T-cell (primary cell): ENCODE measurements at regions not wholly inside any gene's neighbourhood (a gene's known extent, or its start where the extent isn't known, plus 50 kb on each side); places are given as distances from the start of the nearest gene placed in this dataset.

Experiments used
- ATAC-seq, 4 experiments: fragments of 200-7000 bp in 3 of 4; fragments of 150-1000 bp in 1 of 4; cut with Tn5 transposase; replicated peaks in 1 of 4; 1 replicate in 3 of 4; 2 replicates in 1 of 4; pipeline ENCODE4 v1.10.0; 2021; ENCODE audit warnings: moderate library complexity in 3 of 4, mild to moderate bottlenecking in 2 of 4, moderate number of reproducible peaks in 1 of 4
- CTCF ChIA-PET, 2 donors: fragments of 300-600 bp; sonication (Branson Sonifier 250); formaldehyde crosslinking; loops; one replicate each; lab custom pipeline; 2022; ENCODE audit warnings: antibody characterized with exemption in 2 of 2; lab: Charles Lee
- POLR2A ChIA-PET, 2 donors: fragments of 300-600 bp; sonication (Branson Sonifier 250); formaldehyde crosslinking; loops; one replicate each; lab custom pipeline; 2022; ENCODE audit warnings: antibody characterized with exemption in 2 of 2; lab: Charles Lee
- DNase-seq, 35 experiments: peaks; one replicate each; pipeline versions ENCODE4 v3.0.0 to v3.0.0-alpha.2; 2013 to 2023
- H3K27ac ChIP-seq: one replicate; pipeline ENCODE4 v1.5.1; 2013; ENCODE audit warnings: low read length
- H3K27me3 ChIP-seq, 2 experiments: replicated peaks in 1 of 2; 1 replicate in 1 of 2; 2 replicates in 1 of 2; pipeline versions ENCODE4 v1.6.1 to v1.7.0; 2013; ENCODE audit warnings: low read length in 1 of 2, mixed read lengths in 1 of 2; ENCODE audit not compliant: control insufficient read depth in 2 of 2, insufficient read depth in 2 of 2; ENCODE audit errors: extremely low read depth in 1 of 2
- H3K36me3 ChIP-seq, 2 donors: 1 replicate in 1 of 2; 2 replicates in 1 of 2; pipeline versions ENCODE4 v1.6.1 to v1.7.0; 2013; ENCODE audit warnings: low read length in 1 of 2; ENCODE audit not compliant: control insufficient read depth in 2 of 2, insufficient read depth in 1 of 2; ENCODE audit errors: extremely low read depth in 1 of 2
- H3K4me1 ChIP-seq, 2 experiments: 1 replicate in 1 of 2; 2 replicates in 1 of 2; pipeline versions ENCODE4 v1.6.1 to v1.7.0; 2013; ENCODE audit warnings: low read length in 2 of 2, mixed read lengths in 1 of 2; ENCODE audit not compliant: insufficient read depth in 2 of 2, control insufficient read depth in 1 of 2; ENCODE audit errors: extremely low read depth in 1 of 2
- H3K4me3 ChIP-seq, 2 donors: 1 replicate in 1 of 2; 2 replicates in 1 of 2; pipeline versions ENCODE4 v1.5.1 to v1.7.0; 2013; ENCODE audit warnings: mild to moderate bottlenecking in 2 of 2, low read length in 1 of 2, moderate library complexity in 1 of 2; ENCODE audit not compliant: control insufficient read depth in 1 of 2; ENCODE audit errors: extremely low read depth in 1 of 2
- H3K9me3 ChIP-seq: 2 replicates; pipeline ENCODE4 v1.7.0; 2013
- H3K27ac Mint-ChIP-seq, 2 donors: one replicate each; pipeline ENCODE4 v1.8.0; 2020 to 2021; ENCODE audit warnings: mild to moderate bottlenecking in 2 of 2, mixed read lengths in 2 of 2
- H3K27me3 Mint-ChIP-seq, 2 donors: one replicate each; pipeline ENCODE4 v1.8.0; 2021 to 2022; ENCODE audit warnings: mixed read lengths in 2 of 2
- H3K36me3 Mint-ChIP-seq: one replicate; pipeline ENCODE4 v1.8.0; 2021; ENCODE audit warnings: mixed read lengths
- H3K4me1 Mint-ChIP-seq, 3 donors: one replicate each; pipeline ENCODE4 v1.8.0; 2020 to 2022; ENCODE audit warnings: mixed read lengths in 3 of 3, mild to moderate bottlenecking in 1 of 3
- H3K4me3 Mint-ChIP-seq, 3 donors: one replicate each; pipeline ENCODE4 v1.8.0; 2020 to 2022; ENCODE audit warnings: mild to moderate bottlenecking in 3 of 3, mixed read lengths in 3 of 3, moderate library complexity in 3 of 3
- H3K9me3 Mint-ChIP-seq, 3 donors: one replicate each; pipeline ENCODE4 v1.8.0; 2020 to 2022; ENCODE audit warnings: mixed read lengths in 3 of 3
- whole genome bisulfite sequencing: methylation state at CpG from one replicate; pipeline ENCODE4 v1.1.5; 2013; ENCODE audit warnings: missing lambda C conversion rate; ENCODE audit not compliant: insufficient coverage; 5-methylcytosine and 5-hydroxymethylcytosine counted together

- H3K36me3 ChIP-seq = no peaks in the 10 kb centered on the region
- Mint-ChIP-seq H3K4me1 (no peaks in the 10 kb centered on the region), H3K36me3 (no peaks in the 10 kb centered on the region), H3K27ac (no peak overlapping the region), H3K4me3 (no peak overlapping the region), H3K27me3 (no peaks in the 10 kb centered on the region), H3K9me3 (peaks cover 9 to 29% (median 26%) of the 10 kb centered on the region in 3 donors)
- no peak for DNase-seq
- H3K9me3 ChIP-seq = no peaks in the 10 kb centered on the region
- ATAC-seq = no peak
- WGBS = no CpG with 5 or more reads among the region's 2 CpGs
- CTCF ChIA-PET = no interaction called here
- H3K4me1 ChIP-seq = no peaks in the 10 kb centered on the region
- H3K27ac ChIP-seq = no peak overlapping the region
- no peaks in the 10 kb centered on the region for H3K27me3 ChIP-seq
- POLR2A ChIA-PET = no interaction called here
- no peak overlapping the region for H3K4me3 ChIP-seq
These were observed 466.1 kb downstream of the EDEM1 start for GRCh38 chr3:5653426-5654143.

DNA sequence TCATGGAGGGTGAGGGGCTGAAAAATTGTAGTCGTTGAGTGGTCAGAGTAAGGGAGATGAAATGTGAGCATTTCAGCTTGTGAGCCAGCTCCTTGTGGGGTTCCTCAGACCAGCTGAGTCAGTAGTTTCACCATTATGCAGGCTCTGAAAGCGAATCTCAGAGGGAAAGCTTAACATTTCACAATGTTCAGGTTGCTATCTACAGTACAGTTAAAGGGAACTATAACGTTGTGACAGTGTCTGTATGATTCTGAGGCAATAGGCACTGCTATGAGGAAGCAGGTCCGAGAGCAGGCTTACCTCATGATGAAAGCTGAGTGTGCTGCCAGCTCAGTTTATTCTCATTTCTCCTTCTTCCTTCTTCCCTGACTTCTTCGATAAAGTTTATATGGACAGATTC, 469.6 kb downstream of the EDEM1 start:
- H3K27me3 Mint-ChIP-seq = no peaks in the 10 kb centered on the region
- ChIA-PET CTCF (no interaction called here), POLR2A (interaction anchor here in 1 of 2 donors (1.0 kb wide), 1 partner anchor 10 kb away, joined by 3 read pairs; no protein-coding TSS in a partner anchor)
- H3K4me1 Mint-ChIP-seq = no peaks in the 10 kb centered on the region
- DNase-seq = peak in 1 of 35 experiments; percentile 2
- ATAC-seq = no peak
- Histone ChIP-seq H3K27me3 (no peaks in the 10 kb centered on the region), H3K4me1 (no peaks in the 10 kb centered on the region), H3K9me3 (no peaks in the 10 kb centered on the region), H3K36me3 (no peaks in the 10 kb centered on the region), H3K4me3 (no peak overlapping the region), H3K27ac (no peak overlapping the region)
- no peak overlapping the region for H3K4me3 Mint-ChIP-seq
- H3K27ac Mint-ChIP-seq = no peak overlapping the region
- H3K9me3 Mint-ChIP-seq = peaks cover 14 to 29% (median 16%) of the 10 kb centered on the region in 3 donors
- H3K36me3 Mint-ChIP-seq = no peaks in the 10 kb centered on the region
- WGBS = 43% methylated on average over 1 of the region's 5 CpGs

DNA sequence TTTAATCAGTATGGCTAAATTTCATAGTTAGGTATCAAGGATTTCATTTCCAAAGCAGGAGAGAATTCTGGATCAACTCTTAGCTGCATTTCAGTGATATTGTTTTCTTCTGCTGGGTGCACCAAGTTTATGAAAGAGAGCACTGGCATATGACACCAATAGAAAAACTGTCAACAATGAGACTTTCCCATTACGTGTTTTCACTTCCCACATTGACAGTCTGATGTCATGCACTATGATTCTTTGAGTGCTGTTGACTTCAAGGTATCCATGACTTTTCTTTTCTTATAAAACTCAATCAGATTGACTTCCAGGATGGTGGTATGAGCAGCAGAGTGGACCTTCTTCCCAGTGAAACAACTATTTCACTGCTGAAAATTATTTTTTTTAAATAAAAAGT, 476.1 kb downstream of the EDEM1 start:
- Histone ChIP-seq H3K27me3 (no peaks in the 10 kb centered on the region), H3K4me1 (no peaks in the 10 kb centered on the region), H3K9me3 (peaks cover 2% of the 10 kb centered on the region), H3K36me3 (no peaks in the 10 kb centered on the region), H3K27ac (no peak overlapping the region), H3K4me3 (no peak overlapping the region)
- H3K27me3 Mint-ChIP-seq = no peaks in the 10 kb centered on the region
- ATAC-seq (no peak), DNase-seq (no peak)
- no peak overlapping the region for H3K27ac Mint-ChIP-seq
- H3K4me3 Mint-ChIP-seq = no peak overlapping the region
- H3K4me1 Mint-ChIP-seq = no peaks in the 10 kb centered on the region
- ChIA-PET POLR2A (no interaction called here), CTCF (no interaction called here)
- peaks cover 22 to 36% (median 25%) of the 10 kb centered on the region in 3 donors for H3K9me3 Mint-ChIP-seq
- no peaks in the 10 kb centered on the region for H3K36me3 Mint-ChIP-seq
- 83% methylated on average over 1 of the region's 1 CpG for WGBS

DNA sequence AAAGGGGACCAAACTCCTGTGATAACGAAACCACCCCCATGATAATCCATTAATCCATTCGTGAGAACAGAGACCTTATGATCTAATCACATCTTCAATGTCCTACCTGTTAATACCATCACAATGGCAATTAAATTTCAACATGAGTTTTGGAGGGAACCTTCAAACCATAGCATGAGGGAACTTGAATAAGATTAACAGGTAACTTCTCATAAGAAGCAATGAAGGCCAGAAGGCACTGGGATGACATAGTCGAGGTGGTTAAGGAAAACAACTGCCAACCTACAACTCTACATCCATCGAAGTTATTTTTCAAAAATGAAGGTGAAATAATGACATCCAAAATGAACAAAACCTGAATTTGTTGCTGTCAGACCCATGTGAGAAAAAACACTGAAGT, 478.9 kb downstream of the EDEM1 start:
- peaks cover 13 to 31% (median 19%) of the 10 kb centered on the region in 3 donors for H3K9me3 Mint-ChIP-seq
- H3K27ac Mint-ChIP-seq = no peak overlapping the region
- ATAC-seq = no peak
- no peaks in the 10 kb centered on the region for H3K4me1 Mint-ChIP-seq
- H3K36me3 Mint-ChIP-seq = no peaks in the 10 kb centered on the region
- Histone ChIP-seq H3K9me3 (peaks cover 2% of the 10 kb centered on the region), H3K27me3 (no peaks in the 10 kb centered on the region), H3K4me1 (no peaks in the 10 kb centered on the region), H3K36me3 (no peaks in the 10 kb centered on the region), H3K4me3 (no peak overlapping the region), H3K27ac (no peak overlapping the region)
- H3K27me3 Mint-ChIP-seq = no peaks in the 10 kb centered on the region
- no peak overlapping the region for H3K4me3 Mint-ChIP-seq
- POLR2A ChIA-PET = no interaction called here
- no peak for DNase-seq
- no CpG with 5 or more reads among the region's 4 CpGs for WGBS
- CTCF ChIA-PET = no interaction called here

DNA sequence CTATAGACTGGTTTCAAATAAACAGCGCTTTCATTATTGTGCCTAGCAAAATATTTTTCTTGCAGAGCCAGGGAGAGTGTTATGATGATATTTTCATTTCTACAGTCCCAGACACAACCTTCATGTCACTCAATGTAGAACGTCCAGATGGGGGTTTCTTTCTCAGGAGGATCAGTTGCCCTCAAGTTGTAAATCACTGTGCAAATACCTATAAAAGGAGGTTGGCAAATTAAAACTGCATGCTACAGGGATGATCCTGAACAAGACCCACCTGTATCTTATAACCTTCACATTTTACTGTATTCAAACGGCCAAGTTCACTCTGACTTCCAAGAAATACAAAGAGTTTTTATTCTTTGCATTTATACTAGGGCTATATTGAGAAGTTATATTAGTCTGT, 486.0 kb downstream of the EDEM1 start:
- H3K4me1 ChIP-seq = no peaks in the 10 kb centered on the region
- Mint-ChIP-seq H3K27ac (no peak overlapping the region), H3K4me1 (no peaks in the 10 kb centered on the region), H3K4me3 (no peak overlapping the region), H3K36me3 (no peaks in the 10 kb centered on the region), H3K9me3 (peaks cover 2 to 14% (median 9%) of the 10 kb centered on the region in 3 donors), H3K27me3 (no peaks in the 10 kb centered on the region)
- H3K27me3 ChIP-seq = no peaks in the 10 kb centered on the region
- H3K27ac ChIP-seq = no peak overlapping the region
- no CpG with 5 or more reads among the region's 3 CpGs for whole genome bisulfite sequencing
- H3K36me3 ChIP-seq = no peaks in the 10 kb centered on the region
- ATAC-seq (no peak), DNase-seq (no peak)
- no peak overlapping the region for H3K4me3 ChIP-seq
- no peaks in the 10 kb centered on the region for H3K9me3 ChIP-seq
- ChIA-PET CTCF (no interaction called here), POLR2A (no interaction called here)

GRCh38 chr3:5675319-5675718, 487.8 kb downstream of the EDEM1 start:
- Histone ChIP-seq H3K4me1 (no peaks in the 10 kb centered on the region), H3K27ac (no peak overlapping the region), H3K4me3 (no peak overlapping the region), H3K9me3 (no peaks in the 10 kb centered on the region), H3K36me3 (no peaks in the 10 kb centered on the region), H3K27me3 (no peaks in the 10 kb centered on the region)
- H3K27ac Mint-ChIP-seq = no peak overlapping the region
- peaks cover 2 to 20% (median 17%) of the 10 kb centered on the region in 3 donors for H3K9me3 Mint-ChIP-seq
- DNase-seq (no peak), ATAC-seq (no peak)
- CTCF ChIA-PET = no interaction called here
- no peaks in the 10 kb centered on the region for H3K27me3 Mint-ChIP-seq
- no peaks in the 10 kb centered on the region for H3K4me1 Mint-ChIP-seq
- WGBS = 50% methylated on average over 1 of the region's 3 CpGs
- H3K4me3 Mint-ChIP-seq = no peak overlapping the region
- H3K36me3 Mint-ChIP-seq = no peaks in the 10 kb centered on the region
- POLR2A ChIA-PET = no interaction called here
